Keratinocyte (primary cell): ENCODE measurements at regions not wholly inside any gene's neighbourhood (a gene's known extent, or its start where the extent isn't known, plus 50 kb on each side); places are given as distances from the start of the nearest gene placed in this dataset.

Experiments used
- EZH2 ChIP-seq: IDR thresholded peaks from one replicate; pipeline ENCODE4 v1.6.1; 2012; ENCODE audit warnings: inconsistent platforms, mild to moderate bottlenecking, low read length, moderate library complexity
- TF ChIP-seq, protein P1 (sequence below), 3 experiments: IDR thresholded peaks in 1 of 3; conservative IDR thresholded peaks in 1 of 3; optimal IDR thresholded peaks in 1 of 3; 2 replicates in 2 of 3; 3 replicates in 1 of 3; pipeline versions ENCODE3 to v1.5.1; 2011; ENCODE audit warnings: low read length in 3 of 3, mild to moderate bottlenecking in 3 of 3, moderate library complexity in 2 of 3, control low read depth in 1 of 3, inconsistent platforms in 1 of 3; ENCODE audit not compliant: insufficient read depth in 2 of 3; ENCODE audit errors: extremely low read depth in 1 of 3

DNA sequence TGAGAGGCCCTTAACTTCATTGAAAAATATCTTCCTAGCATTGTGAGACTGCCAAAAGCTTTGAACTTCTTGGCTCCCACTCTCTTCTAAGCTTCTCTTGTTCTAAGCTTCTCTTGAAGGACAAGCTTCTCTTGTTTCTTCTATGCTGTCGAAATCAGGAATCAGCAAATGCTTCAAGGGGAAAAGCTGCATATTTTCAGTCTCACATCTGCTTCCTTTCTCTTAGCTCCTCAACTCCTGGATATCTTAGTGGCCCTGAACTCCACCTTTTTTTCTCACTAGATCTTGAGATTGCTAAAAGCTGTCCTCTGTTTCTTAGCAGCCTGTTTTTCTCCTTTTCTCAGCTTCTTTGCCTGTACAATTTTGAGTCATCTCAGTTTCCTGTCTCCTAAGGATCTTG is 73.0 kb downstream of the NEUROD6 start:
- TF ChIP-seq EZH2: no peak
- TF ChIP-seq, protein P1, sequence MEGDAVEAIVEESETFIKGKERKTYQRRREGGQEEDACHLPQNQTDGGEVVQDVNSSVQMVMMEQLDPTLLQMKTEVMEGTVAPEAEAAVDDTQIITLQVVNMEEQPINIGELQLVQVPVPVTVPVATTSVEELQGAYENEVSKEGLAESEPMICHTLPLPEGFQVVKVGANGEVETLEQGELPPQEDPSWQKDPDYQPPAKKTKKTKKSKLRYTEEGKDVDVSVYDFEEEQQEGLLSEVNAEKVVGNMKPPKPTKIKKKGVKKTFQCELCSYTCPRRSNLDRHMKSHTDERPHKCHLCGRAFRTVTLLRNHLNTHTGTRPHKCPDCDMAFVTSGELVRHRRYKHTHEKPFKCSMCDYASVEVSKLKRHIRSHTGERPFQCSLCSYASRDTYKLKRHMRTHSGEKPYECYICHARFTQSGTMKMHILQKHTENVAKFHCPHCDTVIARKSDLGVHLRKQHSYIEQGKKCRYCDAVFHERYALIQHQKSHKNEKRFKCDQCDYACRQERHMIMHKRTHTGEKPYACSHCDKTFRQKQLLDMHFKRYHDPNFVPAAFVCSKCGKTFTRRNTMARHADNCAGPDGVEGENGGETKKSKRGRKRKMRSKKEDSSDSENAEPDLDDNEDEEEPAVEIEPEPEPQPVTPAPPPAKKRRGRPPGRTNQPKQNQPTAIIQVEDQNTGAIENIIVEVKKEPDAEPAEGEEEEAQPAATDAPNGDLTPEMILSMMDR (optimal IDR thresholded peaks at IDR 0.05 in 1 of 3, IDR thresholded peaks at IDR 0.05 in 1 of 3, conservative IDR thresholded peaks at IDR 0.05 in 1 of 3; ENCODE audit: extremely low read depth in 1 of 3, insufficient read depth in 2 of 3, low read length in 3 of 3): no peak
